DOHH2 (cell line): ENCODE measurements at regions not wholly inside any gene's neighbourhood (a gene's known extent, or its start where the extent isn't known, plus 50 kb on each side); places are given as distances from the start of the nearest gene placed in this dataset.

Experiments used
- H3F3A ChIP-seq: fragments of 200-600 bp; sonication (generic), shearing (Covaris generic); 2 replicates; pipeline ENCODE4 v1.6.0; 2016; ENCODE audit warnings: antibody characterized with exemption, mild to moderate bottlenecking; ENCODE audit not compliant: control insufficient read depth, insufficient read depth
- H3K27ac ChIP-seq: fragments of 200-600 bp; sonication (generic); 2 replicates; pipeline ENCODE4 v1.5.1; 2014; ENCODE audit warnings: low read depth, mild to moderate bottlenecking, low read length, moderate library complexity
- H3K27me3 ChIP-seq: fragments of 200-600 bp; sonication (generic); 2 replicates; pipeline ENCODE4 v1.6.1; 2014; ENCODE audit warnings: mild to moderate bottlenecking, low read length, mixed read lengths; ENCODE audit not compliant: control insufficient read depth
- H3K36me3 ChIP-seq: fragments of 200-600 bp; sonication (generic); 2 replicates; pipeline ENCODE4 v1.6.1; 2014; ENCODE audit warnings: mild to moderate bottlenecking, low read length, moderate library complexity, mixed read lengths; ENCODE audit not compliant: control insufficient read depth
- H3K4me1 ChIP-seq: fragments of 200-600 bp; sonication (generic); 2 replicates; pipeline ENCODE4 v1.6.1; 2014; ENCODE audit warnings: mild to moderate bottlenecking, low read length, mixed read lengths; ENCODE audit not compliant: control insufficient read depth
- H3K4me2 ChIP-seq: fragments of 200-600 bp; sonication (generic); 2 replicates; pipeline ENCODE4 v1.6.0; 2014; ENCODE audit warnings: mild to moderate bottlenecking, low read length, moderate library complexity
- H3K4me3 ChIP-seq: fragments of 200-600 bp; sonication (generic); 2 replicates; pipeline ENCODE4 v1.5.1; 2014; ENCODE audit warnings: mild to moderate bottlenecking, low read length, mixed read lengths
- H3K79me2 ChIP-seq: fragments of 200-600 bp; sonication (generic); 2 replicates; pipeline ENCODE4 v1.6.1; 2014; ENCODE audit warnings: mild to moderate bottlenecking, low read length, mixed read lengths; ENCODE audit not compliant: control insufficient read depth
- H3K9me2 ChIP-seq: fragments of 200-600 bp; sonication (generic); replicated peaks from 2 replicates; pipeline ENCODE4 v1.6.1; 2014; ENCODE audit warnings: mild to moderate bottlenecking, low read length, mixed read lengths; ENCODE audit not compliant: control insufficient read depth
- H3K9me3 ChIP-seq: fragments of 200-600 bp; sonication (generic); 2 replicates; pipeline ENCODE4 v1.6.1; 2014; ENCODE audit warnings: antibody characterized with exemption, low read length, mixed read lengths; ENCODE audit not compliant: control insufficient read depth, insufficient read depth
- H4K20me1 ChIP-seq: fragments of 200-600 bp; sonication (generic); 2 replicates; pipeline ENCODE4 v1.6.0; 2014; ENCODE audit warnings: low read depth, mild to moderate bottlenecking, antibody characterized with exemption, low read length, moderate library complexity; ENCODE audit not compliant: control insufficient read depth, insufficient read depth
- EZH2phosphoT487 ChIP-seq: fragments of 200-600 bp; sonication (generic); IDR thresholded peaks from 2 replicates; pipeline ENCODE4 v1.6.1; 2017; ENCODE audit warnings: borderline replicate concordance, mild to moderate bottlenecking, antibody characterized with exemption, low read length, moderate library complexity, mixed read lengths
- TF ChIP-seq, protein P1 (sequence below): fragments of 200-600 bp; sonication (generic); IDR thresholded peaks from one replicate; pipeline ENCODE4 v1.5.1; 2014; ENCODE audit warnings: antibody characterized with exemption, mild to moderate bottlenecking, low read depth, low read length; ENCODE audit not compliant: poor library complexity, severe bottlenecking

DNA sequence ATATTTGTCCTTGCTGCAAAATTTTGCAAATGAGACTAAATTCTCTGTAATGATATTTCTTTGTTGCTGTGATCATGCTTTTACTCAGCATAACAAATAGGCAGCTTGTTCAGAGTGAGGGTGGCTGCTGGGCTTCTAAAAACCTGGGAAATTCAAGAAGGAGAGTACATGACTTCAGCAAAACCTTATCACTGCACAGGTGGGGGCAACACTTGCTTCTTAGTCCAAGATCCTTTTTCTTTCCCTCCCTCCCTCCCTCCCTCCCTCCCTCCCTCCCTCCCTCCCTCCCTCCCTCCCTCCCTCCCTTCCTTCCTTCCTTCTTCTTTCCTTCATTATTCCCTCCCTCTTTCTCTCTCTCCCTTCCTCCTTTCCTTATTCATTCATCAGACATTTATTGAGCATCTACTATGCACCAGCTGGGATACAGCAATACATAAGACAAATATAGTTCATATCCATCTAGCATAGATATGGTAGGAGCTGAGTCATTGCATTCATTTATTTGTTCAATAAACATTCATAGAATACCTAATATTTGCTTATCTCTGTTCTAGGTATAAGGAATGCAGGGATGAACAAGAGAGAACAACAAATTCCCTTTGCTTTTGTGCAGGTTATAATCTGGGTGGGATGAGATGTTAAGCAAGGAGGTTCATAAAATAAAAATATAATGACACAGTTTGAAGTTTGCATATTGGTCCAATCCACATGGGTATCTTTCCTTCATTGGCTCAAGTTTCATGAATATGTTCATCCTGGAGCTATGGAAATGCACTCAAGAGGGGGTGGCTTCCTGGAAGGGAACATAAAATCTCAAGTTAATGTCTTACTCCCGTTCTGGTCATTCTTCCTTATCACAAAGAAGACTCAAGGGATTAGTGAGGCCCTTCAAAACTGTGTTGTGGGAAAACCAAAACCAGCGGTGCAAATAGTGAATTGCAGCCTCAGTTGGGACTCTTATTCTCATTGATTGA, 210.7 kb downstream of the PDCD6IP start:
- no peaks in the 10 kb centered on the region for H3F3A ChIP-seq
- no peak for TF ChIP-seq EZH2phosphoT487
- TF ChIP-seq, protein P1, sequence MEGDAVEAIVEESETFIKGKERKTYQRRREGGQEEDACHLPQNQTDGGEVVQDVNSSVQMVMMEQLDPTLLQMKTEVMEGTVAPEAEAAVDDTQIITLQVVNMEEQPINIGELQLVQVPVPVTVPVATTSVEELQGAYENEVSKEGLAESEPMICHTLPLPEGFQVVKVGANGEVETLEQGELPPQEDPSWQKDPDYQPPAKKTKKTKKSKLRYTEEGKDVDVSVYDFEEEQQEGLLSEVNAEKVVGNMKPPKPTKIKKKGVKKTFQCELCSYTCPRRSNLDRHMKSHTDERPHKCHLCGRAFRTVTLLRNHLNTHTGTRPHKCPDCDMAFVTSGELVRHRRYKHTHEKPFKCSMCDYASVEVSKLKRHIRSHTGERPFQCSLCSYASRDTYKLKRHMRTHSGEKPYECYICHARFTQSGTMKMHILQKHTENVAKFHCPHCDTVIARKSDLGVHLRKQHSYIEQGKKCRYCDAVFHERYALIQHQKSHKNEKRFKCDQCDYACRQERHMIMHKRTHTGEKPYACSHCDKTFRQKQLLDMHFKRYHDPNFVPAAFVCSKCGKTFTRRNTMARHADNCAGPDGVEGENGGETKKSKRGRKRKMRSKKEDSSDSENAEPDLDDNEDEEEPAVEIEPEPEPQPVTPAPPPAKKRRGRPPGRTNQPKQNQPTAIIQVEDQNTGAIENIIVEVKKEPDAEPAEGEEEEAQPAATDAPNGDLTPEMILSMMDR: no peak
- H3K27ac ChIP-seq: no peak overlapping the region
- no peaks in the 10 kb centered on the region for H3K36me3 ChIP-seq
- no peaks in the 10 kb centered on the region for H3K27me3 ChIP-seq
- no peaks in the 10 kb centered on the region for H3K9me2 ChIP-seq
- H3K4me1 ChIP-seq: peaks cover 36% of the 10 kb centered on the region
- 0 out of 2 replicates have a peak overlapping the region, but pooled peaks have one; percentile 5 for H3K4me2 ChIP-seq
- no peaks in the 10 kb centered on the region for H3K79me2 ChIP-seq
- no peaks in the 10 kb centered on the region for H4K20me1 ChIP-seq
- no peak overlapping the region for H3K4me3 ChIP-seq
- no peaks in the 10 kb centered on the region for H3K9me3 ChIP-seq

DNA sequence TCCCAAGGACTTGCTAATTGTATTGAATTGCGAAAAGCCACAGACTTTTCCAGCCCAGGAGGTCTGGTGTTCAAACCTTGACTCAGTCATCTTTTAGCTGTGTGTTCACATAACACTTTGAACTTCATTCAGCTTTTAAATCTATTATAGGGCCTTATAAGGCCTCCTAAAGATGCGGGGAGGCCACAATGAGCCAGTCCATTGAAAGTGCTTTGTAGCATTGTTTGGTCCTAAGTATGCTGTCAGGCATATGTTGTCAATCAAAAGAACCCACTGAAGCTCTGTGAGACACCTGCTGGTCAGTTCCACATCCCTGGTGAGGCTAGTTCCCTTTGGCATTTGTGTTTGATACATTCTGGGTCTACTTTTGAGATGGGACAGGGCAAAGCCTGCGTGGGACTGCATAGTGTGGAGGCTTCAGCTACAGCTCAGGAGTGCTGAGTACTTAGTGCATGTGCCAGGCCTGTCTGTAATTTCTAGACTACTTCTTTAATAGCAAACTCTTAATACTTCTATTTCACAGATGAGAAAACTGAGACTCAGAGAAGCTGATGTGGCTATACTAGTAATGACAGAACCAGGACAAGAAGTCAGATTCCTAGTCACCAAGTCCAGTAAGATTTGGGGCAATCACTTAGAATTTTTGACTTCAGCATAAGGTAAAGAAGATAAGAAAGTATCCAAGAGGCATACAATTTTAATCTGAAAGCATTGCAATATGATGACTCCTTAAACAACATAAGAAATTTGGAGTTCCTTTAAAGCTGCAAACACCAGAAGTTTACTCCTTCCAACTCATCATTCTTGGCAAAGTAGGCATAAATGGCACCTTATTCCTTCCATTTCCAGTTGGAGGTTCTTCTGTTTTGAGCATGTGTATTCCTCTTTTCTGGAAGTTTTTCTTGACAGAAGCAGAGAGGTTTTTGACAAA, 213.0 kb downstream of the PDCD6IP start:
- no peak overlapping the region for H3K27ac ChIP-seq
- no peak overlapping the region for H3K4me2 ChIP-seq

DNA sequence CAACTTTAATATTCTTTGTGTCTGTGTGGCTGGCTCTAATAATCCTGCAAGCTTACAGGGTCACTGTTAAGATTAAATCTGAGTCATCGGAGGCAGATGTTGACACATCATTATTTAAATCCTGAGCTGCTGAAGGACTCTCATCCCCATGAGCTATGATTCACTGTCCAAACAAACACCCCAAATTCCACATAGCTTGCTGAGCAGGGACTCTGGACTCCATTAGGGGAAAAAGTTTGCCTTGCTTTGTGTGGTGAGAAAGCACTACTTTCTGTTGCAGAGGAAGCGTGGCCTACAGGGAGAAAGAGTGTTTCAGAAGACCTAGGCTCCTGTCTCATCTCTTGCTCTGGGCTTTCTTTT, 213.7 kb downstream of the PDCD6IP start:
- Histone ChIP-seq H4K20me1 (no peaks in the 10 kb centered on the region), H3K9me2 (no peaks in the 10 kb centered on the region), H3K4me1 (peaks cover 56% of the 10 kb centered on the region), H3K79me2 (no peaks in the 10 kb centered on the region), H3F3A (no peaks in the 10 kb centered on the region), H3K27ac (no peak overlapping the region), H3K27me3 (no peaks in the 10 kb centered on the region), H3K36me3 (no peaks in the 10 kb centered on the region), H3K4me3 (no peak overlapping the region), H3K4me2 (no peak overlapping the region), H3K9me3 (no peaks in the 10 kb centered on the region)
- TF ChIP-seq EZH2phosphoT487: no peak
- TF ChIP-seq, protein P1: no peak

More for the DNA sequence above, 213.0 kb downstream of the PDCD6IP start:
- Histone ChIP-seq H3K79me2 (no peaks in the 10 kb centered on the region), H3K36me3 (no peaks in the 10 kb centered on the region), H3K4me1 (peaks cover 50% of the 10 kb centered on the region), H3K9me3 (no peaks in the 10 kb centered on the region), H4K20me1 (no peaks in the 10 kb centered on the region), H3K9me2 (no peaks in the 10 kb centered on the region), H3K27me3 (no peaks in the 10 kb centered on the region), H3F3A (no peaks in the 10 kb centered on the region), H3K4me3 (no peak overlapping the region)
- TF ChIP-seq, protein P1: peak; percentile 18
- no peak for TF ChIP-seq EZH2phosphoT487
